Neural cell (in vitro differentiated cells): ENCODE measurements at regions not wholly inside any gene's neighbourhood (a gene's known extent, or its start where the extent isn't known, plus 50 kb on each side); places are given as distances from the start of the nearest gene placed in this dataset.
A peak's percentile ranks its signal among the peaks of the same experiment; 100 is the strongest.

Source experiments
- H2AFZ ChIP-seq: fragments of 200-600, 300-800 bp; sonication (generic), shearing (Covaris generic); 2 replicates; pipeline ENCODE4 v1.6.0; 2014; ENCODE audit warnings: low read depth, mild to moderate bottlenecking, antibody characterized with exemption, low read length, moderate library complexity
- H3F3A ChIP-seq: fragments of 200-600 bp; shearing (Covaris generic); 2 replicates; pipeline ENCODE4 v1.6.1; 2016; ENCODE audit warnings: mild to moderate bottlenecking, moderate library complexity, mixed read lengths, antibody characterized with exemption, low read length; ENCODE audit not compliant: insufficient read depth, poor library complexity, severe bottlenecking
- H3K27ac ChIP-seq: fragments of 200-600, 300-800 bp; sonication (generic), shearing (Covaris generic); 2 replicates; pipeline ENCODE4 v1.5.1; 2014; ENCODE audit warnings: mild to moderate bottlenecking, low read length, moderate library complexity
- H3K27me3 ChIP-seq: fragments of 300-800, 200-600 bp; sonication (generic), shearing (Covaris generic); 2 replicates; pipeline ENCODE4 v1.6.0; 2014; ENCODE audit warnings: mild to moderate bottlenecking, low read depth, low read length, moderate library complexity; ENCODE audit not compliant: insufficient read depth
- H3K36me3 ChIP-seq: fragments of 300-800, 200-600 bp; sonication (generic), shearing (Covaris generic); 2 replicates; pipeline ENCODE4 v1.5.1; 2014; ENCODE audit warnings: mild to moderate bottlenecking, antibody characterized with exemption, low read length, moderate library complexity; ENCODE audit not compliant: insufficient read depth
- H3K4me2 ChIP-seq: fragments of 300-800, 200-600 bp; sonication (generic), shearing (Covaris generic); 2 replicates; pipeline ENCODE4 v1.6.0; 2014; ENCODE audit warnings: mild to moderate bottlenecking, low read length
- H3K4me3 ChIP-seq: fragments of 300-800, 200-600 bp; sonication (generic), shearing (Covaris generic); 2 replicates; pipeline ENCODE4 v1.5.1; 2014; ENCODE audit warnings: mild to moderate bottlenecking, low read length, moderate library complexity
- H3K79me2 ChIP-seq: fragments of 200-600 bp; shearing (Covaris generic); replicated peaks from 2 replicates; pipeline ENCODE4 v1.6.0; 2014; ENCODE audit warnings: mild to moderate bottlenecking, low read length, moderate library complexity; ENCODE audit not compliant: insufficient read depth
- H3K9ac ChIP-seq: fragments of 300-800, 200-600 bp; sonication (generic), shearing (Covaris generic); 2 replicates; pipeline ENCODE4 v1.6.1; 2016; ENCODE audit warnings: mild to moderate bottlenecking, low read length, mixed read lengths
- H3K9me2 ChIP-seq: fragments of 200-600 bp; shearing (Covaris generic); 2 replicates; pipeline ENCODE4 v1.6.1; 2016; ENCODE audit warnings: mild to moderate bottlenecking, low read length, mixed read lengths; ENCODE audit not compliant: insufficient read depth
- H3K9me3 ChIP-seq: fragments of 200-600, 300-800 bp; sonication (generic), shearing (Covaris generic); 2 replicates; pipeline ENCODE4 v1.6.1; 2016; ENCODE audit warnings: mild to moderate bottlenecking, mixed run types, low read length, moderate library complexity, mixed read lengths
- H4K20me1 ChIP-seq: fragments of 200-600 bp; shearing (Covaris generic); 2 replicates; pipeline ENCODE4 v1.6.1; 2016; ENCODE audit warnings: mild to moderate bottlenecking, mixed run types; ENCODE audit not compliant: insufficient read depth
- CTCF ChIP-seq: fragments of 450-650 bp; IDR thresholded peaks from 2 replicates; pipeline ENCODE4 v1.5.1; 2014; ENCODE audit warnings: antibody characterized with exemption, mild to moderate bottlenecking, moderate library complexity; ENCODE audit not compliant: poor library complexity, severe bottlenecking
- EP300 ChIP-seq: fragments of 450-650 bp; conservative IDR thresholded peaks from 2 replicates; pipeline ENCODE4 v1.6.1; 2014; ENCODE audit warnings: antibody characterized with exemption, mild to moderate bottlenecking, moderate library complexity; ENCODE audit not compliant: poor library complexity, severe bottlenecking
- EZH2 ChIP-seq: fragments of 200-600, 300-800 bp; shearing (Covaris generic), sonication (generic); IDR thresholded peaks from 2 replicates; pipeline ENCODE4 v1.6.1; 2014; ENCODE audit warnings: antibody characterized with exemption, low read length, borderline replicate concordance, mild to moderate bottlenecking; ENCODE audit not compliant: insufficient read depth, poor library complexity, severe bottlenecking
- MXI1 ChIP-seq: fragments of 450-650 bp; conservative IDR thresholded peaks from 2 replicates; pipeline ENCODE4 v1.6.1; 2014; ENCODE audit warnings: antibody characterized with exemption, mild to moderate bottlenecking; ENCODE audit not compliant: poor library complexity, severe bottlenecking
- POLR2AphosphoS5 ChIP-seq: IDR thresholded peaks from 2 replicates; pipeline ENCODE4 v1.6.1; 2012
- RAD21 ChIP-seq: fragments of 450-650 bp; conservative IDR thresholded peaks from 2 replicates; pipeline ENCODE4 v1.6.1; 2014; ENCODE audit warnings: antibody characterized with exemption, mild to moderate bottlenecking, moderate library complexity
- REST ChIP-seq: IDR thresholded peaks from 2 replicates; pipeline ENCODE4 v1.6.1; 2012; ENCODE audit warnings: borderline replicate concordance
- SMC3 ChIP-seq: fragments of 450-650 bp; conservative IDR thresholded peaks from 2 replicates; pipeline ENCODE4 v1.6.1; 2014; ENCODE audit warnings: antibody characterized with exemption, mild to moderate bottlenecking, moderate library complexity; ENCODE audit not compliant: poor library complexity
- TAF1 ChIP-seq: IDR thresholded peaks from 2 replicates; pipeline ENCODE4 v1.6.1; 2012; ENCODE audit warnings: low read depth

GRCh38 chr18:47758000-47758399 lies 172.5 kb downstream of the SMAD2 start:
- H3K36me3 ChIP-seq: no peaks in the 10 kb centered on the region
- H3K9ac ChIP-seq: no peak overlapping the region
- no peak overlapping the region for H3K4me3 ChIP-seq
- no peaks in the 10 kb centered on the region for H3K27me3 ChIP-seq
- no peaks in the 10 kb centered on the region for H3F3A ChIP-seq
- no peak overlapping the region for H2AFZ ChIP-seq
- TF ChIP-seq MXI1: no peak
- no peak for TF ChIP-seq RAD21
- TF ChIP-seq EP300: no peak
- no peak for TF ChIP-seq SMC3
- no peak for TF ChIP-seq REST
- TF ChIP-seq CTCF: no peak
- TF ChIP-seq EZH2: no peak
- TF ChIP-seq TAF1: no peak
- no peak for TF ChIP-seq POLR2AphosphoS5
- H4K20me1 ChIP-seq: no peaks in the 10 kb centered on the region
- no peaks in the 10 kb centered on the region for H3K9me3 ChIP-seq
- H3K27ac ChIP-seq: no peak overlapping the region
- H3K4me2 ChIP-seq: no peak overlapping the region
- H3K9me2 ChIP-seq: no peaks in the 10 kb centered on the region
- H3K79me2 ChIP-seq: no peaks in the 10 kb centered on the region

- H3K36me3 ChIP-seq: no peaks in the 10 kb centered on the region
- no peaks in the 10 kb centered on the region for H3K79me2 ChIP-seq
- H3K4me3 ChIP-seq: no peak overlapping the region
- H4K20me1 ChIP-seq: no peaks in the 10 kb centered on the region
- H3K4me2 ChIP-seq: no peak overlapping the region
- no peak overlapping the region for H3K9ac ChIP-seq
- peak; percentile 68 for TF ChIP-seq SMC3
- TF ChIP-seq POLR2AphosphoS5: no peak
- no peak for TF ChIP-seq REST
- peak; percentile 78 for TF ChIP-seq CTCF
- TF ChIP-seq EP300: no peak
- no peak for TF ChIP-seq EZH2
- TF ChIP-seq MXI1: no peak
- no peak for TF ChIP-seq TAF1
- peak; percentile 73 for TF ChIP-seq RAD21
- no peak overlapping the region for H2AFZ ChIP-seq
- no peaks in the 10 kb centered on the region for H3K27me3 ChIP-seq
- H3K9me2 ChIP-seq: no peaks in the 10 kb centered on the region
- no peaks in the 10 kb centered on the region for H3F3A ChIP-seq
- H3K27ac ChIP-seq: no peak overlapping the region
- H3K9me3 ChIP-seq: no peaks in the 10 kb centered on the region
These were observed 174.0 kb downstream of the SMAD2 start for GRCh38 chr18:47756364-47757016.
